ENCODE measurements at regions not wholly inside any gene's neighbourhood (a gene's known extent, or its start where the extent isn't known, plus 50 kb on each side); places are given as distances from the start of the nearest gene placed in this dataset.
A peak's percentile ranks its signal among the peaks of the same experiment; 100 is the strongest.

DNA sequence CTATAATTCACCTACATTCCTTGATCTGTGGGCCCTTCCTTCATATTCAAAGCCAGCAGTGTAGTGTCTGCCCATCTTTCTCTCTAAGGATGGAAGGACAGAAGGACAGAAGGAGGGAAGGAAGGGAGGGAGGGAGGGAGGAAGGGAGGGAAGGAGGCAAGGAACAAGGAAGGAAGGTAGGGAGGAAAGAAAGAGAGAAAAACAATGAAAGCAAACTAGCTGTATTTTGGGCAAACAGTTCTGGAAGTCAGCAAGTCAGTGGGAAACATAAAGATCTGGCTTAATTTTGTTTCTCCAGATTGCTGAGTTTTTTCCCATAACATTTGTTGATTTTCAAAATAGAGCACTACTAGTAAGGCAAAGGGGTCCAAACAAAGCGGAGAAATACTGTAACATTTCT, 555.2 kb upstream of the EPHA5 start:
- no peaks in the 10 kb centered on the region for H3K9me2 ChIP-seq (replicated peaks; ENCODE audit: insufficient read depth, low read length)
- TF ChIP-seq, protein P1, sequence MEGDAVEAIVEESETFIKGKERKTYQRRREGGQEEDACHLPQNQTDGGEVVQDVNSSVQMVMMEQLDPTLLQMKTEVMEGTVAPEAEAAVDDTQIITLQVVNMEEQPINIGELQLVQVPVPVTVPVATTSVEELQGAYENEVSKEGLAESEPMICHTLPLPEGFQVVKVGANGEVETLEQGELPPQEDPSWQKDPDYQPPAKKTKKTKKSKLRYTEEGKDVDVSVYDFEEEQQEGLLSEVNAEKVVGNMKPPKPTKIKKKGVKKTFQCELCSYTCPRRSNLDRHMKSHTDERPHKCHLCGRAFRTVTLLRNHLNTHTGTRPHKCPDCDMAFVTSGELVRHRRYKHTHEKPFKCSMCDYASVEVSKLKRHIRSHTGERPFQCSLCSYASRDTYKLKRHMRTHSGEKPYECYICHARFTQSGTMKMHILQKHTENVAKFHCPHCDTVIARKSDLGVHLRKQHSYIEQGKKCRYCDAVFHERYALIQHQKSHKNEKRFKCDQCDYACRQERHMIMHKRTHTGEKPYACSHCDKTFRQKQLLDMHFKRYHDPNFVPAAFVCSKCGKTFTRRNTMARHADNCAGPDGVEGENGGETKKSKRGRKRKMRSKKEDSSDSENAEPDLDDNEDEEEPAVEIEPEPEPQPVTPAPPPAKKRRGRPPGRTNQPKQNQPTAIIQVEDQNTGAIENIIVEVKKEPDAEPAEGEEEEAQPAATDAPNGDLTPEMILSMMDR (IDR thresholded peaks at IDR 0.05; ENCODE audit: insufficient read depth, low read length, poor library complexity, severe bottlenecking): no peak
- no peak for TF ChIP-seq EZH2phosphoT487 (conservative IDR thresholded peaks at IDR 0.05; ENCODE audit: low read length)
- no peak overlapping the region for H3K4me2 ChIP-seq (ENCODE audit: low read depth, low read length, poor library complexity, severe bottlenecking)
- H2AFZ ChIP-seq (ENCODE audit: low read depth, low read length, severe bottlenecking): no peak overlapping the region
- no peaks in the 10 kb centered on the region for H3K79me2 ChIP-seq (ENCODE audit: insufficient read depth, low read length)
- no peaks in the 10 kb centered on the region for H3K9me3 ChIP-seq (ENCODE audit: insufficient read depth, low read length)
- no peak overlapping the region for H3K4me3 ChIP-seq (ENCODE audit: insufficient read depth, low read length, poor library complexity, severe bottlenecking)
- no peaks in the 10 kb centered on the region for H3F3A ChIP-seq (ENCODE audit: insufficient read depth)
- H3K36me3 ChIP-seq (ENCODE audit: low read length): no peaks in the 10 kb centered on the region
- no peak overlapping the region for H3K27ac ChIP-seq (ENCODE audit: low read depth, low read length)
- no peaks in the 10 kb centered on the region for H3K27me3 ChIP-seq (ENCODE audit: low read length)
- no peak overlapping the region for H3K9ac ChIP-seq (ENCODE audit: low read length)
- H4K20me1 ChIP-seq (ENCODE audit: low read depth, low read length): no peaks in the 10 kb centered on the region

DNA sequence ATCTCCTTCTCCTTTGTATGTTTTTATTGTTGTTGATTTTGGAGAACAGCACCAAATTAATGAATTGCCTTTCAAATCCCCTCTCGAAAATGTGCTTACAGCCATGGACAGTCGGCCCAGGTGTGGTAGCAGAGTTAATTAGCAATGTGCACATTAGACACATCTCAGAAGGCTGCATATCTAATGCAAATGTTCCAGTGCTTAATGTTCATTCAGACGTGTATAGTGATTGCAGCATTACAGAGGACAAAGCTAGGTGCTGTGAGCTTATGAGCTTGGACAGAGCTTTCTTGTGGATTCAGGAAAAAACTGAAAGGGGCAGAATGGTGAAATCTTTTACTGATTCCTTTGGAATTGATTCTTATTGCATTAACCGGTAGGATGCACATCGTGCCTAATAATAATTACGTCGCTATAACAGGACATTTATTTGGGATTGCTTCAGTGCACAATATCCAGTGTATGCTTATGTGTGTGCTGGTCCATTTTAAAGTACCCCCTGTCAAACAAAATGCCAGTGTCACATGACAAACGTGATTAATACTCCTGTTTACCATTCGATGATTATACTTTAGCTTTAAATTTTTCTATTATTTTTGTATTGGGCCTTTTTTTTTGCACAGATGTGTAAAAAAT, 552.9 kb upstream of the EPHA5 start:
- Histone ChIP-seq H3K9me3 (ENCODE audit: insufficient read depth, low read length) (no peaks in the 10 kb centered on the region), H3K9ac (ENCODE audit: low read length) (no peak overlapping the region), H3K4me2 (ENCODE audit: low read depth, low read length, poor library complexity, severe bottlenecking) (no peak overlapping the region), H3K36me3 (ENCODE audit: low read length) (no peaks in the 10 kb centered on the region), H2AFZ (ENCODE audit: low read depth, low read length, severe bottlenecking) (peak overlapping the region; percentile 34), H4K20me1 (ENCODE audit: low read depth, low read length) (no peaks in the 10 kb centered on the region), H3K27me3 (ENCODE audit: low read length) (no peaks in the 10 kb centered on the region), H3K27ac (ENCODE audit: low read depth, low read length) (no peak overlapping the region), H3K79me2 (ENCODE audit: insufficient read depth, low read length) (no peaks in the 10 kb centered on the region), H3F3A (ENCODE audit: insufficient read depth) (no peaks in the 10 kb centered on the region), H3K4me3 (ENCODE audit: insufficient read depth, low read length, poor library complexity, severe bottlenecking) (no peak overlapping the region), H3K9me2 (replicated peaks; ENCODE audit: insufficient read depth, low read length) (no peaks in the 10 kb centered on the region)
- TF ChIP-seq, protein P1 (IDR thresholded peaks at IDR 0.05; ENCODE audit: insufficient read depth, low read length, poor library complexity, severe bottlenecking): no peak
- TF ChIP-seq EZH2phosphoT487 (conservative IDR thresholded peaks at IDR 0.05; ENCODE audit: low read length): no peak

DNA sequence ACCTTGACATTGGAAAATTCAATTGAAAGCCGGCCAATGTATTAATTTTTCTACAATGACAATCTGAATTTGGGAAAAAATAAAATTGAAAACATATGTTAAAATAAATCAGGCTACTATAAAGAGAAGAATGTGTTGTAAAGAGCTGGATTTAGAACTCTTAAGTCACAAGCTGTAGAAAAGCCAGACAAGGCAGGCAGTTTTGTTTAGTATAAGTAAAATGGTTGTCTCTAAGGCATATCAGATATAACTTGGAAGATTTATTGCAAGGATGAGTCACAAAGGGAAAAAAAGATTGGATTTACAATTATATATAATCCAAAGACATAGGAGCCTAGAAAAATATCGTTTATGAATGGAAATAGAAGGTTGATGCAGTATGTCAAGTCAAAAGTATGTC, 549.1 kb upstream of the EPHA5 start:
- no peaks in the 10 kb centered on the region for H3K79me2 ChIP-seq (ENCODE audit: insufficient read depth, low read length)
- H3K36me3 ChIP-seq (ENCODE audit: low read length): no peaks in the 10 kb centered on the region
- H3K9ac ChIP-seq (ENCODE audit: low read length): no peak overlapping the region
- H2AFZ ChIP-seq (ENCODE audit: low read depth, low read length, severe bottlenecking): no peak overlapping the region
- H3K9me3 ChIP-seq (ENCODE audit: insufficient read depth, low read length): no peaks in the 10 kb centered on the region
- H3K4me3 ChIP-seq (ENCODE audit: insufficient read depth, low read length, poor library complexity, severe bottlenecking): no peak overlapping the region
- H3F3A ChIP-seq (ENCODE audit: insufficient read depth): no peaks in the 10 kb centered on the region
- TF ChIP-seq, protein P1 (IDR thresholded peaks at IDR 0.05; ENCODE audit: insufficient read depth, low read length, poor library complexity, severe bottlenecking): no peak
- no peak for TF ChIP-seq EZH2phosphoT487 (conservative IDR thresholded peaks at IDR 0.05; ENCODE audit: low read length)
- no peaks in the 10 kb centered on the region for H3K27me3 ChIP-seq (ENCODE audit: low read length)
- no peaks in the 10 kb centered on the region for H4K20me1 ChIP-seq (ENCODE audit: low read depth, low read length)
- no peaks in the 10 kb centered on the region for H3K9me2 ChIP-seq (replicated peaks; ENCODE audit: insufficient read depth, low read length)
- H3K4me2 ChIP-seq (ENCODE audit: low read depth, low read length, poor library complexity, severe bottlenecking): no peak overlapping the region
- H3K27ac ChIP-seq (ENCODE audit: low read depth, low read length): no peak overlapping the region

All from SU-DHL-6 (cell line).